ENCODE measurements at regions not wholly inside any gene's neighbourhood (a gene's known extent, or its start where the extent isn't known, plus 50 kb on each side); places are given as distances from the start of the nearest gene placed in this dataset.

- TF ChIP-seq CTCF (IDR thresholded peaks at IDR 0.05) (no peak), EZH2phosphoT487 (IDR thresholded peaks at IDR 0.05) (no peak)
These were observed 312.9 kb downstream of the NAF1 start for GRCh38 chr4:162853788-162854187.
